Hepatic stellate cell (primary cell): ENCODE measurements at regions not wholly inside any gene's neighbourhood (a gene's known extent, or its start where the extent isn't known, plus 50 kb on each side); places are given as distances from the start of the nearest gene placed in this dataset.
"Not testable (repeated sequence)": the region's sequence is repeated elsewhere in the genome, so short reads cannot be mapped to it uniquely, and the experiment has no call there.

Source experiments
- DNase-seq: peaks from one replicate; pipeline ENCODE4 v3.0.0; 2011; ENCODE audit warnings: low spot score

DNA sequence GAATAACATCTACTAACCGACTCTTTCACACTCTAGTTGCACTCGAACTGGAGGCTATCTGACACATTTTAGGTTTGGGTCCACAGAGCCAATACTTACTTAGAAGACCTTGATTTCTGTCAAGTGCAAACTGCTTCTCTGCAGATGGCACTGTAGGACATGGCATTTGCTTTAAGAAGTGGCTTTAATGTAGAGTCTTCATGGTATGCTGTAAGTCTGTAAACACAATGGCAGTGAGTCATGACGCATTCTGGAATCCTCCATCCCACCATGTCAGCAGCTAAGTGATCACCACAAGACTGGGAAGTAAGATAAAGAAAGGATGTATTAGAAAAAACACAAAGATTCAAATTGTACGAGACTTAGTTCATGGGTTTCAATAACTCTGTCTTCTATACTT, 377.0 kb upstream of the NOX3 start:
- no peak for DNase-seq

DNA sequence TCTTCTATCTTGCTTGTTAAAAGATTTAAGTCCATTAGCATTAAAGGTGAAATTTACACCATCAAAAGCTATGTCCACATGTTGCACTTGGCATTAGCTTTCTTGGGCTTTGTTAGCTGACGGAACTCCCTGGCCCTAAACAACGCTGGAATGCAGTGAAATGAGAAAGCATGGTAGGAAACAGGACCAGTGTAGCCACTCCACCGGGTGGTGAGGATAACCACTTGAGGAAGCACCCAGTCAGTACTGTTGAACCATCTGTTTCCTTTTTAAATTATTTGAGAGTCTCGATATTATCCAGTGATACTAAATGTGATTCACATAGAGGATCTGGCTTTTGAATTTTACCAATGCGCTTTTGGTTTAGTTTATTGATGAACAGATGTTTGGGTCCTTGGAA, 374.9 kb upstream of the NOX3 start:
- DNase-seq = no peak

DNA sequence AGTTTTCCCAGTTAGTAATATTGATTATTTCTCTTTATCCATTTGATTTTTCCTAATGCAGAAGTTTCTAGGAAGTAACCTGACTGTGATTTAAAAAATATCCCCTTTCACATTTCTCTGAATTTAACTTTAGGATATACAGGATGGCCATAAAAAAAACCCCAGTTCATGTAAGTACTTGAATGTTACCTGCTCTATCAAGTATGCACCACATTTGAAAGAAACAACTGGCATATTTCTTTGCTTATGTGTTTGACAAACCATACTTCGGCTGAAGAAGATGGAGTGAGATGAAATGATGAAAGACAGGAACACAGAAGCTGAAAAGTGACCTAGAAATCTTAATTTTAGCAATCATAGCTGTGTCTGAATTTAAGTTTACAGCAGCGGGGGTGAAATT, 374.0 kb upstream of the NOX3 start:
- DNase-seq = no peak

DNA sequence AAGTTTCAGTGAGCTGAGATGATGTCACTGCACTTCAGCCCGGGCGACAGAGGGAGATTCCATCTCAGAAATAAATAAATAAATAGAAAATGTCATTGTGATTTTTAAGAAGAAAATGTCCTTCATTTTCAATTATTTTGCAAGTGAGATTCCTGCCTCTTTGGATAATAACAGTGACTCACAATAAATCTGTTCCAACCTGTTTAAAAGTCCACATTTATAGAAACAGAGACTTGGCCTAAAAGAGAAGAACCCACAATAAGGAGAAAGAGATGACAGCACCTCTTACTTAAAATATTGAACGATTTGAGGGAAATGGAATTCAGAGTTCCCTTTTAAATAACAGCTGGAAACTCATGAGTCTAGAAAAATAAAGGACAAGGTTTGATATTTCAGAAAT, 373.4 kb upstream of the NOX3 start:
- DNase-seq = no peak

DNA sequence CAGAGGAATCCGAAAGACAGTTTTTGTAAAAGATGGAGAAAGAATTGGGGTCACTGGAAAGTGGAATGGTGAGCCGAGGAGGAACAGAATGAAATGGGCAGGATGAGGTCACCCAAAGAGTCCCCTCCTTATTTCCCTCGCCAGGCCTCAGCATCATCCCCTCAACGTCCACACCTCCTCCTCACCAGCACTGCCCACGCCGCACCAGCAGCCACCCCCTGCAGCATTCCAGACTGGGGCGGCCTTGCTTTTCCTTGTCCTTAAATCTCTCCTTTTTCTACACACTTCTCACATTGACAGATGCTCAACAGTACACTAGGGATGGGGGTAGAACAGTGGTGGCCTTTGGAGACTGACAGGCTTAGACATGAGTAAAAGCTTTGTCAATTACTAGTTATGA, 363.1 kb upstream of the NOX3 start:
- DNase-seq = no peak

DNA sequence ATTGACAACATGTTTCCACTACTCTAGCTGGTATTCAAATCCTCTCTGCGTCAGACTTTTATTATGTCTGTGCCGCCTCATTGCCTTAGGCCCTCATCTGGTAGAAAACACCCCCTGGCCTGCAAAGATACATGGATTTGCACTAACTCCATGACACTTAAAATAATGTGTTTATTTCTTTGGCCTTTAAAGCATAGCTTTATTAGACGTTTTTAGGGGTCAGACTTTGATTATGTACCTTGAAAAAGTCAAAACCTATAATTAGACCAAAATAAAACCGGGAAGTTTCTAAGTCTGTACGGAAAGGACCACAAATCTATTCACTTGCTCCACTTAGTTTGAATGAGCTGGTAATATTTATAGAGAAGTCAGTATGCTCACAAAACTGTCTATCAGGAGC, 357.9 kb upstream of the NOX3 start:
- no peak for DNase-seq

DNA sequence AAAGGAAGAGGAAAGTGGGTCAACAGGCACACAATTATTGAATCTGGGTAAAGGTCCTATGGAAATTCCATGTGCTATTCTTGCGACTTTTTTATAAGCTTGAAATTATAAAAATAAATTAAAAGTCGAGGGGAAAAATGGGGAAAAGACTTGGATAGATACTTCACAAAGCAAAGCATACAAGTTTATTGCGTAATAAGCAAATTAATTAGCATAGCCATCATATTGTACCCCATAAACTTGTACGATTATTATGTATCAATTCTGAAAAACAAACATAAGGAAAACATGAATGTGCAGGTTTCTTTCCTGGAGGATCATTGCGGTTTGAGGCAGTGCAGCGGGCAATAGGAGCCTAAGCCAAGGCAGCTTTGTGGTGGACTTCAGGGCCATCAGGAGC, 351.6 kb upstream of the NOX3 start:
- no peak for DNase-seq

DNA sequence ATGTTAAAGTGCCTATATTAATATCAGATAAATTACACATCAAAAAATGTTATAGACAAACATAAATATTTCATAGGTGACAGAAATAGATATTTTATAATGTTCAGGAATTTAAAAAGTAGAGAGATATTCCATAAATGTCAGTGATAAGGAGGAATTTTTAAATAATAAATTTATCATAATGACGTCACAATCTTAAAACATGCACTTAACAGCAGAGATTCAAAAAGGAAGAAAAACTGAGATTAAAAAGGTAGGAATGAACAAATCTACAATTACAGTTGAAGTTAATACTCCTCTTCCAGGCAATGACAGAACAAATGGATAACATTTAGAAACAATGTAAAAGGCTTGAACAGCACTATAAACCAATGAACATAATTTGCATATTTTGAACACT, 345.4 kb upstream of the NOX3 start:
- no peak for DNase-seq

DNA sequence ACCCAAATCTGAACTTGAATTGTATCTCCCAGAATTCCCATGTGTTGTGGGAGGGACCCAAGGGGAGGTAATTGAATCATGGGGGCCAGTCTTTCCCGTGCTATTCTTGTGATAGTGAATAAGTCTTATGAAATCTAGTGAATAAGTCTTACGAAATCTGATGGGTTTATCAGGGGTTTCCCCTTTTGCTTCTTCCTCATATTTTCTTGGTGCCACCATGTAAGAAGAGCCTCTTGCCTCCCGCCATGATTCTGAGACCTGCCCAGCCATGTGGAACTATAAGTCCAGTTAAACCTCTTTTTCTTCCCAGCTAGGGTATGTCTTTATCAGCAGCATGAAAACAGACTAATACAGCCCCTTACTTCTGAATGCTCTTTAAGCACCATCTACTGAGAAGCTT, 343.2 kb upstream of the NOX3 start:
- DNase-seq = not testable (repeated sequence)

DNA sequence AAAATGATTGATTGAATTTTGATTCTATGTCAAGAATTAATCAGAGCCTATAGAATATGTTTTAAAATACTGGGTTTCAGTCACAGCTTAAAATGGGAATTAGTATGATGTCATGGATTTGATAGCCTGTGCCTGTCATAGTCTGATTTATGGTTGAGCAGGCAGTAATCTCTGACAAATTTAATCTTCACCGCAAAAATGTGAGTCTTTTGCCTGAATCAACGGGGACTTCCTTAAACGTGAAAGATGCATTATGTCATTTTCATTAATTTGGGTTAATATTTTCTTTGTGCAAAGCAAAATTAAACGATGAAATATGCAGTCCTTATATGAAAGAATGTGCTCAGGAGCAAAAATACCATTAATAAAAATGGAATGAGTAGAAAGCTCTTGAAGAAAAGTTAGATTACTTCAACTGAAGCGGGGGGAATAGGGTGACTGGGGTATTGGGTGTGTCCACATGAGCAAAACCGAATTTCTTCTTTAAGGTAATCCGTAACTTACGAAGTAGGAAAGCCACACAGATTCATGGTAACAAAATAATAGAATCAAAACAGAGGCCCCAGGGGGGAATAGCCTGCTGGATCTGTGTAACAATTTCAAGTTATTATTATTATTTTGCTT, 339.6 kb upstream of the NOX3 start:
- DNase-seq = no peak

DNA sequence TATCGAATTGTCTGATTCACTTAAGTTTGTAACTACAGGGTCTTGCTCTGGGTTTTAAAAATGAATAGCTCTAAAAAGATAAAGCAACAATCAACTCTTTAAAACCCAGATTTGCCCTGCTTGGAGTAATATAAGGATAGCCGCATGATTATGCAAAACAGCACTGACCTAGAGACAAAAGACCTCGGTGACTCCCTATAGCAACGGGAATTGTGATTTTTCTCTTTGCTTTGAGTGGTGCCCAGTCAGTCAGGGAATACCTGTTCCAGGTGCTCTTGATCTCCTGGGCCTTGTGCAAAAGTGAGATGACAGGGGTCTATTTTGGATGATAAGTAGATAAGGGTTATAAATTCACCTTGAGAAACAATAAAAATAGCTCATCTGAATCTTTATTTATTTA, 336.3 kb upstream of the NOX3 start:
- no peak for DNase-seq

DNA sequence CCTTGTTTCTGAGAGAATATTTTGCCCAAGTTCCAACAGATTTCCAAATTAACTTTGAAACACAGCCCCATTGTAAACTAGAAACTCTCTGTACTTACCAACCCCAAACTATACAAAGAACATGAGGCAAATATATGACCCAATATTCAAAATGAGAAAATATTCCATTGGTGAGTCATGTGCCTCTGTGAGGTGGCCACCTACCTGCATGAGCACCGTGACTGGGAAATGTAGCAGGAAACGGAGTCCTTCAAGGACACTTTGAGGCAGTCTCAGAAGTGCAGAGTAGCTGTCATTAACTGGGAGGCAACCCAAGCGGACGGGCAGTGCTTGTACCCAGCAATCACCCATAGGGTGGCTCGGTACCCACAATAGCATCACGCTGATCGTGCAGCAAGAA, 335.5 kb upstream of the NOX3 start:
- DNase-seq = no peak

DNA sequence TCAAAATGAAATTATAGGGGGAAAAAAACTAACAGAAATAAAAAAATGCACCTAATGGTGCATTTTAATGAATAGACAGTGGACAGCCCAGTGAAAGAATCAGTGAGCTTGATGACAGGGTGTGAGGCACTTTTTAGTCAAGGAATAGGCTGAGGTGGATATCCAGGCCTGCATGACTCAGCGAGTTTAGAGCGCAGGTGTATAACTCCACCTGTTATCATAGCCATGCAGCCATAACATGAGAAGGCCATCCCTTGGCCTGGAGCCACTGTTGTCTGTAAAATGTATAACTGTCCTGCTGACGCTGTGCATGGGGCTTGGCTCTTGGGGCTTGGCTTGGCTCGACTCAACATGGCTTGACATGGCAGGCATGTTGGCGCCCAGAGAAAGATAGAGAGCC, 331.5 kb upstream of the NOX3 start:
- DNase-seq = no peak

DNA sequence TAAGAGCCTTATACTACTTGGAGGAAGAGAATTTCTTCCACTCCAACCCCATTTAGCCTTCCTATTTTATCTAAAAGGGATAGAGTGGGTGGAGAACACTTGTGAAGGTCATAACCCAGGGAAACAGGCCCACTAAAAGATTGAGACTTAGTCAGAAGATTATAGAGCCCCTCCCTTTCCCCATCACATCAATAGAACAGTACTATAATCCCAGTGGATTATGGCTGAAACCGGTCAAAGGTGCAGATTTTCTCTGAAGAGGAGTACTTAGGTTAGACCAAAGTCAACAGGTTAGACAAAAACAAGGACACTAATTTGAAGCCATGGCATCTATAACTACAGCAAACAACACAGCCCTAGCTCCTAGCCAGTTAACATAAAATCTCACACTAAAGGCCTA, 330.9 kb upstream of the NOX3 start:
- no peak for DNase-seq

DNA sequence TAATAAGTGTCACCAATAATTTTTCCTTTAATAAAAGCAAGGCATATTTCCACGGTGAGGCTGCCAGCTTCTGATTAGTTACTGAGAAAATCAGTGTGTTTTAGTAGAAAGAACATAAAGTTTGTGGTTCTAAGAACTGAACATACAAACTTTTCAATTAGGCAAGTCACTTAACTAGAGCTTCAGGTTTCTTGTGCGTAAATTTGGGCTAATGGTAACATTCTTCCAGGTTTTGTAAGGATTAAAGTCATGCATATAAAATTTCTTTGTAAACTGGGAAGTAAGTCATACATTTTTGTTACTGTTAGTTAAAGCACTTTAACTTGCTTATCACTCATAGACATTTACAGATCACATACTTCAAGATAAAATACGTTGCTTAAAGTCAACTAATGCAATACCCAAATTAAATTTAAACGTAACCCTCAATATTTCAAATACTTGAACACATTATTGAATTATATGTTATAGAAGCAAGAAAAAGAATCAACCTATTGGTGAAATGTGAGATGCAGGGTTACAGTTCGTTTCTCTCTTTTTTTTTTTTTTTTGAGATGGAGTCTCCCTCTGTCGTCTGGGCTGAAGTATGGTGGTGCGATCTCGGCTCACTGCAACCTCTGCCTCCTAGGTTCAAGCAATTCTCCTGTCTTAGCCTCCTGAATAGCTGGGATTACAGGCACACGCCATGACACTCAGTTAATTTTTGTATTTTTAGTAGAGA, 327.3 kb upstream of the NOX3 start:
- no peak for DNase-seq

DNA sequence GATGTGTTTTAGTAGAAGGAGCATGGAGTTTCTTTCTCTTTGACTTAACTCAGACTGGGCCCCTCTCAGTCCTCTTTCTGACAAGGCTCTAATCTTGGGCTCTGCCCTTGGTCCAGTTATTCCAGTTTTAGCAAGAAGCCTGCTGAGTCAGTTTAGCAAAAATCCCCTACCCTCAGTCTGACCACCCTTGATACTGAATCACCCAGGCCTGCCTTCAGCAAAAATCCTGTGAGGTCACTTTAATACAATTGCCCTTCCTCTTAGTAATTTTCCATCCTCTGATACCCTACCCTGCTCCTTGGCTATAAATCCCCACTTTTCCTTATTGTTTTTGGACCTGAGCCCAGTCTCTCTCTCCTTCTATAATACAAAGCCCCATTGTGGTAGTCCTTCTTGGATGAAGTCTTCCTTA, 326.7 kb upstream of the NOX3 start:
- peak; percentile 9 for DNase-seq

DNA sequence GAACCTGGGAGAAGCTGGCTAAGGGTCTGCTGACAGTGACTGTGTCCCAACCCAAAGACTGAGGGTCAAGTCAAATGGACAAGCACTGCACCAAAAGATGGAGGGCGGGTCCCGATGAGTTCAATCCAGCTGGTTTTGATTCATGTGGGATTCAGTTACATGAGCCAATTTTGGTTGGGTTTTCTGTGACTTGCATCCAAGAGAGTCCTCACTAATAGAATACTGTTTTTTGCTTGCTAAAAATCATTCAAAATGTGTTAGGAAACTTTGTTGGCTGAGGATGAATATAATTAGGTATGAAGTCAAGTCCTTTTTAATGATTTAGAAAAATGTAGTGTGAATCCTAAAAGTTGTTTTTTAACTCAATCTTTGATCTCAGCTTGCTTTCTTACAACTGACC, 323.8 kb upstream of the NOX3 start:
- no peak for DNase-seq

DNA sequence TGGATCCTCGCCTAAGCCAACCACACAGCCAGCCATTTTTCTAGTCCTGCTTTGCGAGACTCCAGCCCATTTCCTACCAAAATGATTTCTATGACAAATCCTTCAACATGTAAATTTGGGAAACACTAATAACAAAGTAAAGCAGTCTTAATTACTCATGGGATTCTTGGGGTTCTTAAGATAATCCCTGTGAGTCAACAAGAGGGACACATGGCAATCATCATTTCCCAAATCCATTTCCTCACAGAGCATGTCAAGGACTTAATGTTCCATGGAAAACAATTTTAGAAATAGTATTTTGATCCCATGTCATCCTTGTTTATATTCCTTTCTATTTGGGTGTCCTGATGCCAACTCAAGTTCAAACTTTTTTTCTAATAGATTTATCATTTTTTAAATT, 322.7 kb upstream of the NOX3 start:
- no peak for DNase-seq

DNA sequence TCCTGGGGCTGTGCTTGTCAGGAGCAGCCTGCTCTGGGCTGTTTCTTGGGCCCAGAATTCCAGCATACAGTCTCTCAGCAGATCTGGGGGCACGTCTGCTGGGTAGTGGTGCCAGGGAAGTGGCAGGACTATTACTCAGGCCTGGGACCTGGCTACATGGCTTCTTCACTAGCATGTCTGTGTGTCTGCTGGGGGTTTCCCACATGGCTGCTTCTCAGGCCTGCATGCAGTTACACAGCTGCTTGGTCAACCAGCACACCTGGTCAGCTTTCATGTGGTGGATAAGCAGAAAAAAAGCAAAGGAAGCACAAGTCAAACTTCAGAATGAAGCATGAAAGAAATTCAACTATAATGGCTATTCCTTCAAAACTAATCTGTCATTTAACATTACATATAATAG, 316.2 kb upstream of the NOX3 start:
- no peak for DNase-seq

DNA sequence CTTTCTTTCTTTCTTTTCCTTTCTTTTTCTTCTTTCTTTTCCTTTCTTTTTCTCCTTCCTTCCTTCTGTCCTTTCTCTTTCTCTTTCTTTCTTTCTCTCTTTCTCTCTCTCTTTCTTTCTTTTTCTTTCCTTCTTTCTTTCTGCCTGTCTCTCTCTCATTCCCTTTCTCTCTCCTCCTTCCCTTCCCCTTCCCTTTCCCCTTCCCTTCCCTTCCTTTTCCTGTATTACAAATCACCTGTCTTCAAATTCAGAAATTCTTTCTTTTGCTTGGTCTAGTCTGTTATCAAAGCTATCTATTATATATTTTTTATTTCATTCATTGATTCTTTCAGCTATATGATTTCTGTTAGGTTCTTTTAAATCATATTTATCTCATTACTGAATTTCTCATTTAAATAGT, 315.2 kb upstream of the NOX3 start:
- no peak for DNase-seq

DNA sequence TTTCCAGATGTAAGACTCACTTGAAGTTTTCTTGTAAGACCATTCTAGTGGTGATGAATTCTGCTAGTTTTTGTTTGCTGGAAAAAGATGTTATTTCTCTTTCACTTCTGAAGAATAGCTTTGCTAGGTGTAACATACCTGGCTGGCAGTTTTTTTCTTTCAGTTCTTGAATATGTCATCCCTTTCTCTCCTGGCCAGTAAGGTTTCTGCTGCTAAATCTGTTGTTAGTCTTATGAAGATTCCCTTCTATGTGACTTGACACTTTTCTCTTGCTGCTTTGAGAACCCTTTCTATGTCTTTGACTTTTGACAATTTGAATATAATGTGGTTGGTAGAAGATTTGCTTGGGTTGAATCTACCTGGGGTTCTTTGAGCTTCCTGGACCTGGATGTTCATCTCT, 314.7 kb upstream of the NOX3 start:
- DNase-seq = no peak

DNA sequence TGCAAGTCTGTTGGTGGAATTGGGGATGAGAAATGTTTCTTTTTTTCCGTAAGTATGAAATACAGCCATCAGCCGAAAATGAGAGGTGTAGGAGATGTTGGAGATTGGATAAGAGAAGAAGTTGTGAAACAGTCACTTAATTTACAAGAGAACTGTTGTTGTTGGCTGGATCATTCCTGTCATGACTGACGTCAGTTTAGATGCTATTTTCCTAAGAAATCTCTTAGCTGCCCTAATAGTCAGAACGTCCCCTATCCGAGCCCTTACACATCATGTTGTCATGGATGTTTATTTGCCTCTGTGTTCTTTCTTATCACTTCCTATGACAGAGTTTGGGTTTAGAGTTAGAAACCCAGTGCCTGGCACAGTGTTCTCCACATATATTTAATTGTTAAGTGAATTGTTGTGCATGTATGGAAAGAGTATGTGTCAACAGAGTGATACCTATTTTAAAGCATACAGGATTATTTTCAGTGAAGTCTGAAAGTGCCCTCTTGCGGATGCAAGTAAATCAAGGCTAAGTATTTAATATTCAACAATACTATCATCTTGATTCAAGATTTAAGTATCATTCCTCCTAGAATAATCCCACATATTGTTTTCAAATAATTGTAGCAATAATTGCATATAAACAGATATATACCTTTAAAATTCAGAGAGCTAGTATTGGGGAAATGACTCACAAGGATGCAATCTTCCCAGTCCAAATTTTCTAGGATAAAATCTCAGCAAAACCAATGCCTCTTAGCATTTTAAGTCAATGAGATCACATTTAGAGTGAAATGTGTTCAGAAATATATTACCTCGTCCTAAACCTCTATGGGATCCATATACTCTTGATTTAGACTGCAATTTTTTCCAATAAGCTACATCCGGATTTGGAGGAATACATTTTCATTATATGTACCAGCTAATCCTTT, 309.9 kb upstream of the NOX3 start:
- peak; percentile 8 for DNase-seq

DNA sequence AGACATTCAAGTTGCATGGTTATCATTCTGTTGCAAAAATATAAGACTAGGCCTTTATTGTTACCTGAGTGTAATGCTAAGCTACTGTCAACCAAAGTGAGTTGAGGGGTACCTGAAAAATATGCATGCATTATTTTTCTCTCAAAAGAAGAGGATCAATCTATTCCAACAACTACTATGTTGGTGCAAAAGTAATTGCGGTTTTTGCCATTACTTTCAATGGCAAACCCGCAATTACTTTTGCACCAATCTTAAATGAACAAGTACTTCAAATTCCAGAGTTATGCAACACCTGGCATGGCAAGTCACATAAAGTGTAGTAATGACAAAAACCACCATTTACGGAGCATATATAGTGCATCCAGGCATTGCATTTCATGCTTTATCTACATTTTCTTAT, 307.0 kb upstream of the NOX3 start:
- no peak for DNase-seq
